Thyroid gland (tissue), 4 donors: ENCODE measurements at regions not wholly inside any gene's neighbourhood (a gene's known extent, or its start where the extent isn't known, plus 50 kb on each side); places are given as distances from the start of the nearest gene placed in this dataset.

Experiments used
- CTCF ChIP-seq, 6 experiments: fragments of 200-600 bp in 3 of 6; fragments of 450-650 bp in 3 of 6; sonication (generic) in 3 of 6; IDR thresholded peaks; one replicate each; pipeline ENCODE4 v1.5.1; 2016 to 2019; ENCODE audit warnings: antibody characterized with exemption in 6 of 6, mild to moderate bottlenecking in 2 of 6, inconsistent platforms in 1 of 6, moderate library complexity in 1 of 6
- POLR2A ChIP-seq, 2 donors: fragments of 450-650 bp; IDR thresholded peaks; one replicate each; pipeline ENCODE4 v1.6.1; 2017; ENCODE audit warnings: antibody characterized with exemption in 2 of 2, mild to moderate bottlenecking in 2 of 2, moderate library complexity in 1 of 2

GRCh38 chr13:29977476-29978120 is 127.2 kb upstream of the UBL3 start:
- TF ChIP-seq CTCF (IDR thresholded peaks at IDR 0.05) (no peak), POLR2A (IDR thresholded peaks at IDR 0.05) (no peak)
